Left ventricle myocardium superior (tissue), 1 donor: ENCODE measurements at regions not wholly inside any gene's neighbourhood (a gene's known extent, or its start where the extent isn't known, plus 50 kb on each side); places are given as distances from the start of the nearest gene placed in this dataset.
"Not testable (repeated sequence)": the region's sequence is repeated elsewhere in the genome, so short reads cannot be mapped to it uniquely, and the experiment has no call there.

Experiments used
- ATAC-seq: fragments of 200-7000 bp; cut with Tn5 transposase; one replicate; pipeline ENCODE4 v1.9.1; 2020; ENCODE audit warnings: mild to moderate bottlenecking, moderate library complexity
- DNase-seq: peaks from one replicate; pipeline ENCODE4 v3.0.0-alpha.2; 2020
- intact Hi-C: fragments of 100-400 bp; cut with micrococcal nuclease; formaldehyde crosslinking; loops from one replicate; pipeline ENCODE4 v1.11.0; 2022
- donor health status: DM: no; HTN: yes; CAD: no; lungs with severe emphysema.

DNA sequence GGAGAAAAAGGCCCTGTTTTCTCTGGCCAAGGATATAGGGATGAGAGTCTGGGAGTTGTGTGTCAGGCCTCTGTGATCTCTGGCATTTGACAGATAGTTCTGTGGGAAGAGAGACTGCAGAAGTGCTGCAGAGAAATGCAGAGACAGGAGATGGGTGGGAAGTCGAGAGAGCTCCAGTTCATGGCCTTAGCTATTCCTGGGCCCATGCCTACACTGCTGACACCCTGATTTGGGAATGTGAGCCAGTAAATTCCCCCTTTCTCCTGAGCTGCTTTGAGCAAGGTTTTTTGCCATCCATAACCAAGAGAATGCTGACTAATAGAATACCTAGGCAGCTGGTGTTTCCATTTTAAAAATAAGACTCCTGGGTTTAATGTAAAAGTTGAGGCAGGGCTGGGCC lies 59.3 kb downstream of the EBLN2 start:
- ATAC-seq (no peak), DNase-seq (no peak)
- intact Hi-C loops: no loop called here

GRCh38 chr3:73121669-73122331 lies 60.3 kb downstream of the EBLN2 start:
- intact Hi-C loops: no loop called here
- ATAC-seq: no peak
- DNase-seq: no peak

GRCh38 chr3:73134034-73134433 lies 72.6 kb downstream of the EBLN2 start:
- intact Hi-C loops: no loop called here
- ATAC-seq: no peak

GRCh38 chr3:73136941-73137340 lies 75.5 kb downstream of the EBLN2 start:
- ATAC-seq: no peak
- no peak for DNase-seq
- intact Hi-C loops: no loop called here

More at GRCh38 chr3:73134034-73134433, 72.6 kb downstream of the EBLN2 start:
- DNase-seq: no peak

GRCh38 chr3:73137736-73138403 lies 76.4 kb downstream of the EBLN2 start:
- ATAC-seq (no peak), DNase-seq (no peak)
- intact Hi-C loops: no loop called here

GRCh38 chr3:73140772-73141442 lies 79.4 kb downstream of the EBLN2 start:
- ATAC-seq: peak; percentile 50
- DNase-seq: no peak
- intact Hi-C loops: no loop called here

DNA sequence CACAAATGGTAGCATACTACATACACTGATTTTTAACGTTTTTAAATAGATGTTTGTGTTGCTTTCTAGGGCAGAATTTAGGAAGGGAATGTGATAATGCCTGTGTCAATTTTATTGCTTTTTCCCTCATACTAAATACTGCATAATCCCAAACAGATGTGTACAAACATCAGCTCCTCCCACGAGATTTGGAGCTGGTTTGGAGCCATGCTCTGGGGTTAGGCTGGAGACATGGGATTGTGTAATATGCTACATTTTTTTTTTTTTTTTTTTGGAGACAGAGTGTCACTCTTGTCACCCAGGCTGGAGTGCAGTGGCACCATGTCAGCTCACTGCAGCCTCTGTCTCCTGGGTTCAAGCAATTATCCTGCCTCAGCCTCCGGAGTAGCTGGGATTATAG lies 80.1 kb downstream of the EBLN2 start:
- intact Hi-C loops: no loop called here
- DNase-seq (peak; percentile 73), ATAC-seq (peak; percentile 73)

GRCh38 chr3:73143401-73143800 lies 81.9 kb downstream of the EBLN2 start:
- DNase-seq (no peak), ATAC-seq (no peak)
- intact Hi-C loops: no loop called here

- intact Hi-C loops: no loop called here
- ATAC-seq (peak; percentile 48), DNase-seq (no peak)
These were observed 82.4 kb downstream of the EBLN2 start for GRCh38 chr3:73143821-73144237.

- peak; percentile 75 for DNase-seq
- peak; percentile 85 for ATAC-seq
- intact Hi-C loops: no loop called here
These were observed 82.8 kb downstream of the EBLN2 start for GRCh38 chr3:73144276-73144675.

DNA sequence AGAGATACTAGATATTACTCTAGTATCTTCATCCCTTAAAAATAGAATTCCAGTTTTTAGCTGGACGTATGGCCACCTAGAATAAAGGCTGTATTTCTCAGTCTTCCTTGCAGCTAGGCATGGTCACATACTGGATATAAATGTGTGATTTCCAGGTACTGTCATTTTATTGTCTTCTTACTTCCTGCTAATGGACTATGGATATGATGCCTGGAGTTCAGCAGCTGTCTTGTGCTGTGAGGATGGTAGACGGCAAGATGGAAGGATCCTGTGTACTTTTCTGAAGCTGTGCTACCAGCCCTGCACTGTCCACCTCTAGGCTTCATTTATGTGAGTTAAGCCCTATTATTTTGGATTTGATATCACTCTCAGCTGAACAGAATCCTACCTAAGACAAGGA lies 83.4 kb downstream of the EBLN2 start:
- intact Hi-C loops: no loop called here
- ATAC-seq (no peak), DNase-seq (no peak)

DNA sequence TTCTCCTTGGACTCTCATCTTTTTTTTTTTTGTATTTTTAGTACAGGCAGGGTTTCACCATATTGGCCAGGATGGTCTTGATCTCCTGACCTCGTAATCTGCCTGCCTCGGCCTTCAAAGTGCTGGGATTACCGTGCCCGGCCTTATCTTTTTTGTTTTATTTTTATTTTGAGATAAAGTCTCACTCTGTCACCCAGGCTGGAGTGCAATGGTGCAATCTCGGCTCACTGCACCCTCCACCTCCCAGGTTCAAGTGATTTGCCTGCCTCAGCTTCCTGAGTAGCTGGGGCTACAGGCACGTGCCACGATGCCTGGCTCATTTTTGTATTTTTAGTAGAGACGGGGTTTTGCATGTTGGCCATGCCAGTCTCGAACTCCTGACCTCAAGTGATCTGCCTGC lies 86.0 kb downstream of the EBLN2 start:
- DNase-seq, intact Hi-C loops: not testable (repeated sequence)
- ATAC-seq: peak; percentile 26

DNA sequence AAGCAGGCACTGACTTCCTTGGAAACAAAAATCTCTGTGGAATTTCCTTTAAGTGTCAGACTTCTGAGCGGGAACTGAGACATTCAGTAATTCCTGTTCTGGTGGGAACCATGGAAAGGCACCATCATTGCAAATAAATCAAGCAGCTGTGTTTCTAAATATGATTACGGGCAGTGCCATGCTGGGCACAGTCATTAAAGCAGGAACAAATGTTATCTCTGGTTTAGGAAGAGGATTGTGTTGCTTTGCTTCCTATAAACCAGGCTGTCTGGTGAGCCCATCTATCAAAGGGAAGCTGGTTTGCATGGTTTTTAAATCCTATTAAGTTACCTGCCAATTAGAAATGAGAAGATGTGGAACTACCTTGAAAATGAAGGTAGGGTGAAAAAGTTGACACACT lies 86.7 kb downstream of the EBLN2 start:
- no peak for DNase-seq
- intact Hi-C loops: no loop called here
- peak; percentile 42 for ATAC-seq

GRCh38 chr3:73148682-73149081 lies 87.2 kb downstream of the EBLN2 start:
- ATAC-seq (peak; percentile 22), DNase-seq (no peak)
- intact Hi-C loops: no loop called here

- intact Hi-C loops: no loop called here
- ATAC-seq (no peak), DNase-seq (no peak)
These were observed 89.1 kb downstream of the EBLN2 start for GRCh38 chr3:73150369-73151130.

- not testable (repeated sequence) for ATAC-seq
These were observed 91.1 kb downstream of the EBLN2 start for GRCh38 chr3:73152571-73152970.

DNA sequence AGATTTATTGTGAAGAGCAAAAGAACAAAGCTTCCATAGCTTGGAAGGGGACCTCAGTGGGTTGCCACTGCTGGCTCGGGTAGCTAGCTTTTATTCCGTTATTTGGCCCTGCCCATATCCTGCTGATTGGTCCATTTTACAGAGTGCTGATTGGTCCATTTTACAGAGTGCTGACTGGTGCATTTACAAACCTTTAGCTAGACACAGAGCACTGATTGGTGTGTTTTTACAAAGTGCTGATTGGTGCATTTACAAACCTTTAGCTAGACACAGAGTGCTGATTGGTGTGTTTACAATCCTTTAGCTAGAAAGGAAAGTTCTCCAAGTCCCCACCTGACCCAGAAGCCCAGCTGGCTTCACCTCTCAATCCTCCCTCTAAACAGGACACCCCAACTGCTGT lies 91.6 kb downstream of the EBLN2 start:
- DNase-seq, ATAC-seq, intact Hi-C loops: not testable (repeated sequence)

More at GRCh38 chr3:73152571-73152970, 91.1 kb downstream of the EBLN2 start:
- intact Hi-C loops, DNase-seq: not testable (repeated sequence)

GRCh38 chr3:73154261-73154660 lies 92.8 kb downstream of the EBLN2 start:
- intact Hi-C loops, DNase-seq, ATAC-seq: not testable (repeated sequence)

- DNase-seq, intact Hi-C loops, ATAC-seq: not testable (repeated sequence)
These were observed 94.0 kb downstream of the EBLN2 start for GRCh38 chr3:73155441-73155840.

- no peak for ATAC-seq
These were observed 103.2 kb downstream of the EBLN2 start for GRCh38 chr3:73164622-73165021.

More at GRCh38 chr3:73164622-73165021, 103.2 kb downstream of the EBLN2 start:
- intact Hi-C loops: no loop called here
- DNase-seq: no peak
